ENCODE measurements at regions not wholly inside any gene's neighbourhood (a gene's known extent, or its start where the extent isn't known, plus 50 kb on each side); places are given as distances from the start of the nearest gene placed in this dataset.

DNA sequence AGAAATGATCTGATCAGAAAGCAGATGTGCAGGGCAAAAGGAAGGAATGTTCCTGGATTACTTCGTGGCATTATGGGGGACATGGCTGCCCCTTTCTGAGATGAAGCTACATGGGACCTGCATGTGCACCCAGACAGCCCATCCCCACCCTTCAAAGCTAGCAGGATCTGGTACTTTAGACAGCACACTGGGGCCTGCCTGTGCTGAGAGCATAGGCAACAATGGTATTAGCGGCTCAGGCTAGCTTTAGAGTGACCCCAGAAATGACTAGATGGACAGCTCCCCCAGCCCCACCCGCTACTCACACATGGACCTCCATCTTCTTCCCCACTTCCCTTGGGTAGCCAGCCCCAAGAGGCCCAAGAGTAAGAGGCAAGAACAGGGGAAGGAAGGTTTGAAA is 61.5 kb upstream of the NFE2L2 start:
- no peaks in the 10 kb centered on the region for H4K20me1 ChIP-seq (ENCODE audit: insufficient read depth, low read length)
- no peak overlapping the region for H3K4me3 ChIP-seq (ENCODE audit: low read length)
- H3K27me3 ChIP-seq (replicated peaks; ENCODE audit: insufficient read depth, low read length) = no peaks in the 10 kb centered on the region
- H3K27ac ChIP-seq (ENCODE audit: low read length) = no peak overlapping the region
- H3K36me3 ChIP-seq (replicated peaks; ENCODE audit: insufficient read depth, low read length) = no peaks in the 10 kb centered on the region
- H3K9ac ChIP-seq (ENCODE audit: low read length) = no peak overlapping the region
- H3K9me3 ChIP-seq (replicated peaks; ENCODE audit: insufficient read depth, low read length) = no peaks in the 10 kb centered on the region
- TF ChIP-seq EZH2 (optimal IDR thresholded peaks at IDR 0.05; ENCODE audit: low read depth, low read length) (no peak), CTCF (IDR thresholded peaks at IDR 0.05; ENCODE audit: low read length) (no peak), EZH2phosphoT487 (IDR thresholded peaks at IDR 0.05; ENCODE audit: low read length) (no peak)
- no peaks in the 10 kb centered on the region for H3K4me1 ChIP-seq (ENCODE audit: low read length)
- DNase-seq = no peak
- no peaks in the 10 kb centered on the region for H3K9me2 ChIP-seq (replicated peaks; ENCODE audit: insufficient read depth, low read length)
- no peak overlapping the region for H3K4me2 ChIP-seq (ENCODE audit: low read depth, low read length)
- no peaks in the 10 kb centered on the region for H3K79me2 ChIP-seq (ENCODE audit: low read length)
- no peak overlapping the region for H2AFZ ChIP-seq (ENCODE audit: low read length)
- H3F3A ChIP-seq (ENCODE audit: insufficient read depth, low read length) = no peaks in the 10 kb centered on the region

- H3K4me1 ChIP-seq (ENCODE audit: low read length) = no peaks in the 10 kb centered on the region
- no peak for DNase-seq
- no peak for TF ChIP-seq EZH2 (optimal IDR thresholded peaks at IDR 0.05; ENCODE audit: low read depth, low read length)
- H3K9me3 ChIP-seq (replicated peaks; ENCODE audit: insufficient read depth, low read length) = no peaks in the 10 kb centered on the region
- H4K20me1 ChIP-seq (ENCODE audit: insufficient read depth, low read length) = no peaks in the 10 kb centered on the region
- no peaks in the 10 kb centered on the region for H3K79me2 ChIP-seq (ENCODE audit: low read length)
- H3K9me2 ChIP-seq (replicated peaks; ENCODE audit: insufficient read depth, low read length) = no peaks in the 10 kb centered on the region
- no peaks in the 10 kb centered on the region for H3K27me3 ChIP-seq (replicated peaks; ENCODE audit: insufficient read depth, low read length)
- no peak overlapping the region for H3K4me2 ChIP-seq (ENCODE audit: low read depth, low read length)
- H3K4me3 ChIP-seq (ENCODE audit: low read length) = no peak overlapping the region
- no peak overlapping the region for H3K9ac ChIP-seq (ENCODE audit: low read length)
- H3K36me3 ChIP-seq (replicated peaks; ENCODE audit: insufficient read depth, low read length) = no peaks in the 10 kb centered on the region
- H3F3A ChIP-seq (ENCODE audit: insufficient read depth, low read length) = no peaks in the 10 kb centered on the region
- no peak overlapping the region for H2AFZ ChIP-seq (ENCODE audit: low read length)
- no peak overlapping the region for H3K27ac ChIP-seq (ENCODE audit: low read length)
Measured at GRCh38 chr2:177326591-177326990, 62.1 kb upstream of the NFE2L2 start.

DNA sequence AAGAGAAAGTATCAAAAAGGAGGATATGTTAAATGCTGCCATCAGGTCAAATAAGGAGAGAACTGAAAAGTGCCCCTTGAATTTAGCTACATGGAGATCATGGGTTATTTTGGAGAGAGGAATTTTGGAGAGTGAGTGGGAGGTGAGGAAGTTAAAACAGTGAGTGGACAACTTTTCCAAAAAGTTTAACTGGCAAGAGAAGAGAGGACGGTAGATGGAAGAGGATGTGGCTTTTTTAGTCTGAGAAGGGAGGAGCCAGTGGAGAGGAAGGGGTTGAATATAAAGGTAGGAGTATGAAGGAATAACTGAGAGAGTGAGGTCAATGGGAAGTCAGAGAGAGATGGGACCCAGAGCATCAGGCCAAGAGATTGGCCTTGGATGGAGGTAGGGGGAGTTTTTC is 62.5 kb upstream of the NFE2L2 start:
- Histone ChIP-seq H3F3A (ENCODE audit: insufficient read depth, low read length) (no peaks in the 10 kb centered on the region), H3K4me1 (ENCODE audit: low read length) (no peaks in the 10 kb centered on the region), H2AFZ (ENCODE audit: low read length) (no peak overlapping the region), H3K4me3 (ENCODE audit: low read length) (no peak overlapping the region), H3K4me2 (ENCODE audit: low read depth, low read length) (no peak overlapping the region), H3K9ac (ENCODE audit: low read length) (no peak overlapping the region), H3K9me3 (replicated peaks; ENCODE audit: insufficient read depth, low read length) (no peaks in the 10 kb centered on the region), H3K36me3 (replicated peaks; ENCODE audit: insufficient read depth, low read length) (no peaks in the 10 kb centered on the region), H3K79me2 (ENCODE audit: low read length) (no peaks in the 10 kb centered on the region), H4K20me1 (ENCODE audit: insufficient read depth, low read length) (no peaks in the 10 kb centered on the region), H3K27ac (ENCODE audit: low read length) (no peak overlapping the region), H3K27me3 (replicated peaks; ENCODE audit: insufficient read depth, low read length) (no peaks in the 10 kb centered on the region), H3K9me2 (replicated peaks; ENCODE audit: insufficient read depth, low read length) (no peaks in the 10 kb centered on the region)
- no peak for DNase-seq
- TF ChIP-seq EZH2phosphoT487 (IDR thresholded peaks at IDR 0.05; ENCODE audit: low read length) (no peak), EZH2 (optimal IDR thresholded peaks at IDR 0.05; ENCODE audit: low read depth, low read length) (no peak), CTCF (IDR thresholded peaks at IDR 0.05; ENCODE audit: low read length) (no peak)

- H3K79me2 ChIP-seq (ENCODE audit: low read length) = no peaks in the 10 kb centered on the region
- H3K4me3 ChIP-seq (ENCODE audit: low read length) = no peak overlapping the region
- no peak overlapping the region for H3K4me2 ChIP-seq (ENCODE audit: low read depth, low read length)
- no peaks in the 10 kb centered on the region for H4K20me1 ChIP-seq (ENCODE audit: insufficient read depth, low read length)
- TF ChIP-seq EZH2 (optimal IDR thresholded peaks at IDR 0.05; ENCODE audit: low read depth, low read length) (no peak), CTCF (IDR thresholded peaks at IDR 0.05; ENCODE audit: low read length) (no peak), EZH2phosphoT487 (IDR thresholded peaks at IDR 0.05; ENCODE audit: low read length) (no peak)
- H3K27me3 ChIP-seq (replicated peaks; ENCODE audit: insufficient read depth, low read length) = no peaks in the 10 kb centered on the region
- no peaks in the 10 kb centered on the region for H3K9me2 ChIP-seq (replicated peaks; ENCODE audit: insufficient read depth, low read length)
- H3K27ac ChIP-seq (ENCODE audit: low read length) = no peak overlapping the region
- no peak overlapping the region for H2AFZ ChIP-seq (ENCODE audit: low read length)
- no peaks in the 10 kb centered on the region for H3K4me1 ChIP-seq (ENCODE audit: low read length)
- no peak for DNase-seq
- H3K9me3 ChIP-seq (replicated peaks; ENCODE audit: insufficient read depth, low read length) = no peaks in the 10 kb centered on the region
- no peaks in the 10 kb centered on the region for H3F3A ChIP-seq (ENCODE audit: insufficient read depth, low read length)
- H3K9ac ChIP-seq (ENCODE audit: low read length) = no peak overlapping the region
- H3K36me3 ChIP-seq (replicated peaks; ENCODE audit: insufficient read depth, low read length) = no peaks in the 10 kb centered on the region
Measured at GRCh38 chr2:177328056-177328455, 63.5 kb upstream of the NFE2L2 start.
